HK-2 (cell line): ENCODE measurements at regions not wholly inside any gene's neighbourhood (a gene's known extent, or its start where the extent isn't known, plus 50 kb on each side); places are given as distances from the start of the nearest gene placed in this dataset.
A peak's percentile ranks its signal among the peaks of the same experiment; 100 is the strongest.

Source experiments
- DNase-seq: peaks from one replicate; pipeline ENCODE4 v3.0.0-alpha.2; 2018; ENCODE audit not compliant: unreplicated experiment

GRCh38 chr18:68467329-68467728, 247.6 kb downstream of the TMX3 start:
- no peak for DNase-seq

GRCh38 chr18:68466672-68467071, 248.2 kb downstream of the TMX3 start:
- no peak for DNase-seq

GRCh38 chr18:68462766-68463165, 252.1 kb downstream of the TMX3 start:
- DNase-seq: no peak

GRCh38 chr18:68462148-68462547, 252.8 kb downstream of the TMX3 start:
- DNase-seq: no peak

- DNase-seq: no peak
Observed at GRCh38 chr18:68461481-68462018, 253.4 kb downstream of the TMX3 start.

- DNase-seq: no peak
Observed at GRCh38 chr18:68459968-68460367, 254.9 kb downstream of the TMX3 start.

GRCh38 chr18:68456985-68457384, 257.9 kb downstream of the TMX3 start:
- no peak for DNase-seq

- DNase-seq: no peak
Observed at GRCh38 chr18:68455229-68455603, 259.7 kb downstream of the TMX3 start.

- no peak for DNase-seq
Observed at GRCh38 chr18:68454511-68455228, 260.2 kb downstream of the TMX3 start.

- no peak for DNase-seq
Observed at GRCh38 chr18:68449292-68449691, 265.6 kb downstream of the TMX3 start.

- DNase-seq: no peak
Observed at GRCh38 chr18:68448736-68449135, 266.2 kb downstream of the TMX3 start.

GRCh38 chr18:68447286-68447685, 267.6 kb downstream of the TMX3 start:
- no peak for DNase-seq

- no peak for DNase-seq
Observed at GRCh38 chr18:68445668-68446426, 269.1 kb downstream of the TMX3 start.

GRCh38 chr18:68445136-68445535, 269.8 kb downstream of the TMX3 start:
- no peak for DNase-seq

GRCh38 chr18:68441241-68441640, 273.7 kb downstream of the TMX3 start:
- DNase-seq: no peak

GRCh38 chr18:68440433-68440832, 274.5 kb downstream of the TMX3 start:
- no peak for DNase-seq

- no peak for DNase-seq
Observed at GRCh38 chr18:68439642-68440041, 275.3 kb downstream of the TMX3 start.

GRCh38 chr18:68438983-68439382, 275.9 kb downstream of the TMX3 start:
- peak; percentile 16 for DNase-seq

GRCh38 chr18:68438536-68438935, 276.4 kb downstream of the TMX3 start:
- no peak for DNase-seq

- DNase-seq: no peak
Observed at GRCh38 chr18:68436485-68436884, 278.4 kb downstream of the TMX3 start.

- no peak for DNase-seq
Observed at GRCh38 chr18:68435581-68435980, 279.3 kb downstream of the TMX3 start.

GRCh38 chr18:68431922-68432198, 283.0 kb downstream of the TMX3 start:
- DNase-seq: no peak

- no peak for DNase-seq
Observed at GRCh38 chr18:68431111-68431921, 283.6 kb downstream of the TMX3 start.
